Lung (tissue), 11 donors: ENCODE measurements at regions not wholly inside any gene's neighbourhood (a gene's known extent, or its start where the extent isn't known, plus 50 kb on each side); places are given as distances from the start of the nearest gene placed in this dataset.
A peak's percentile ranks its signal among the peaks of the same experiment; 100 is the strongest.

Source experiments
- ATAC-seq: fragments of 200-7000 bp; cut with Tn5 transposase; one replicate; pipeline ENCODE4 v1.9.1; 2020; ENCODE audit warnings: moderate number of reproducible peaks; ENCODE audit not compliant: insufficient read depth, low FRiP score
- DNase-seq, 3 donors: peaks; one replicate each; pipeline ENCODE4 v3.0.0-alpha.2; 2013 to 2017
- H3K27ac ChIP-seq, 2 donors: one replicate each; pipeline ENCODE4 v1.5.1; 2013; ENCODE audit warnings: mild to moderate bottlenecking in 2 of 2, moderate library complexity in 2 of 2, control low read depth in 1 of 2, inconsistent platforms in 1 of 2, low read depth in 1 of 2, low read length in 1 of 2
- H3K27me3 ChIP-seq, 3 donors: one replicate each; pipeline ENCODE4 v1.5.1; 2013; ENCODE audit warnings: low read length in 2 of 3; ENCODE audit not compliant: control insufficient read depth in 3 of 3, insufficient read depth in 3 of 3
- H3K36me3 ChIP-seq, 4 donors: one replicate each; pipeline ENCODE4 v1.5.1; 2013; ENCODE audit warnings: low read length in 4 of 4, mild to moderate bottlenecking in 1 of 4, moderate library complexity in 1 of 4; ENCODE audit not compliant: control insufficient read depth in 4 of 4, insufficient read depth in 4 of 4
- H3K4me1 ChIP-seq, 5 donors: one replicate each; pipeline ENCODE4 v1.5.1; 2013; ENCODE audit warnings: low read length in 5 of 5, mild to moderate bottlenecking in 2 of 5, moderate library complexity in 1 of 5; ENCODE audit not compliant: control insufficient read depth in 5 of 5, insufficient read depth in 5 of 5
- H3K4me3 ChIP-seq: one replicate; pipeline ENCODE4 v1.5.1; 2013; ENCODE audit warnings: mild to moderate bottlenecking, control low read depth, moderate library complexity
- H3K9ac ChIP-seq, 2 donors: one replicate each; pipeline ENCODE4 v1.5.1; 2013; ENCODE audit warnings: low read length in 2 of 2, control low read depth in 1 of 2; ENCODE audit not compliant: insufficient read depth in 1 of 2
- H3K9me3 ChIP-seq, 4 donors: one replicate each; pipeline ENCODE4 v1.5.1; 2013; ENCODE audit warnings: low read length in 3 of 4, mild to moderate bottlenecking in 1 of 4, moderate library complexity in 1 of 4; ENCODE audit not compliant: control insufficient read depth in 4 of 4, insufficient read depth in 3 of 4
- CTCF ChIP-seq: IDR thresholded peaks from 2 replicates; pipeline ENCODE4 v1.5.1; 2012; ENCODE audit warnings: mild to moderate bottlenecking; ENCODE audit errors: control extremely low read depth, extremely low read depth
- WGBS, 2 donors: extraction: QIAGEN DNeasy Blood & Tissue Kit; methylation state at CpG; one replicate each; pipeline ENCODE4 v1.1.7; 2013; 5-methylcytosine and 5-hydroxymethylcytosine counted together
- donor health status: control.
- donor health status: control.
- donor health status: Bipolar disorder and iron deficiency.
- donor health status: healthy.
- donor health status: DM: yes; HTN: yes; CAD: no.

- WGBS, 2 donors = 49 to 50% methylated on average over 4 of the region's 4 CpGs
- no peak for TF ChIP-seq CTCF
- DNase-seq (peak in 1 of 3 donors; percentile 5), ATAC-seq (no peak)
- no peak overlapping the region for H3K27ac ChIP-seq
- no peak overlapping the region for H3K9ac ChIP-seq
- no peaks in the 10 kb centered on the region for H3K27me3 ChIP-seq
- no peak overlapping the region for H3K4me3 ChIP-seq
- no peaks in the 10 kb centered on the region for H3K9me3 ChIP-seq
- no peaks in the 10 kb centered on the region for H3K36me3 ChIP-seq
- H3K4me1 ChIP-seq = peaks cover 0 to 3% (median 0%) of the 10 kb centered on the region in 5 donors
These were observed 476.2 kb downstream of the FSCB start for GRCh38 chr14:44030831-44031383.

GRCh38 chr14:44029933-44030332, 477.1 kb downstream of the FSCB start:
- no peak for TF ChIP-seq CTCF
- Histone ChIP-seq H3K4me3 (no peak overlapping the region), H3K9ac (no peak overlapping the region), H3K9me3 (no peaks in the 10 kb centered on the region), H3K36me3 (no peaks in the 10 kb centered on the region), H3K4me1 (peaks cover 0 to 3% (median 0%) of the 10 kb centered on the region in 5 donors), H3K27ac (no peak overlapping the region), H3K27me3 (no peaks in the 10 kb centered on the region)
- DNase-seq (peak; percentile 19 to 81 (median 55)), ATAC-seq (no peak)

- H3K9ac ChIP-seq = no peak overlapping the region
- H3K4me3 ChIP-seq = no peak overlapping the region
- no peaks in the 10 kb centered on the region for H3K9me3 ChIP-seq
- ATAC-seq (no peak), DNase-seq (no peak)
- H3K27me3 ChIP-seq = no peaks in the 10 kb centered on the region
- H3K4me1 ChIP-seq = peaks cover 0 to 3% (median 0%) of the 10 kb centered on the region in 5 donors
- 49 to 66% methylated on average over 3 of the region's 3 CpGs for WGBS, 2 donors
- H3K36me3 ChIP-seq = no peaks in the 10 kb centered on the region
- H3K27ac ChIP-seq = no peak overlapping the region
- TF ChIP-seq CTCF = no peak
These were observed 479.7 kb downstream of the FSCB start for GRCh38 chr14:44027397-44027796.

- no peak overlapping the region for H3K4me3 ChIP-seq
- no peaks in the 10 kb centered on the region for H3K4me1 ChIP-seq
- H3K27me3 ChIP-seq = no peaks in the 10 kb centered on the region
- no peak overlapping the region for H3K27ac ChIP-seq
- no peak overlapping the region for H3K9ac ChIP-seq
- no peak for ATAC-seq
- TF ChIP-seq CTCF = no peak
- DNase-seq = no peak
- no peaks in the 10 kb centered on the region for H3K36me3 ChIP-seq
- peaks cover 0 to 2% (median 0%) of the 10 kb centered on the region in 4 donors for H3K9me3 ChIP-seq
These were observed 496.5 kb downstream of the FSCB start for GRCh38 chr14:44010595-44010994.
